K562 (cell line): ENCODE measurements at regions not wholly inside any gene's neighbourhood (a gene's known extent, or its start where the extent isn't known, plus 50 kb on each side); places are given as distances from the start of the nearest gene placed in this dataset.

Source experiments
- ATAC-seq: fragments of 200-7000 bp; cut with Tn5 transposase; 3 replicates; pipeline ENCODE4 v1.9.1; 2020; ENCODE audit warnings: moderate library complexity
- BruUV-seq: library from RNA; stranded (reverse); fragments of 400-500 nt; replicated peaks from 2 replicates; lab custom pipeline; 2021; lab: Mats Ljungman, UMichigan
- CTCF ChIA-PET: fragments of 300-600 bp; formaldehyde crosslinking; extraction: SDS; loops from one replicate; lab custom pipeline; 2021; ENCODE audit warnings: low intra/inter-chr PET ratio; lab: Yijun Ruan, JAX
- POLR2A ChIA-PET: fragments of 300-600, 350-650 bp; sonication (Branson Sonifier 250); formaldehyde crosslinking; extraction: SDS; loops from one replicate; lab custom pipeline; 2021; ENCODE audit warnings: antibody characterized with exemption, inconsistent platforms; lab: Yijun Ruan, JAX
- DNase-seq, 4 experiments: peaks; one replicate each; pipeline versions ENCODE4 v3.0.0 to v3.0.0-alpha.2; 2011 to 2018; ENCODE audit warnings: low spot score in 3 of 4, mixed read lengths in 3 of 4; ENCODE audit errors: extremely low read depth in 1 of 4
- FAIRE-seq: peaks from 2 replicates; lab custom pipeline; 2011; peaks lifted over from hg19 to GRCh38; lab: Jason Lieb, UNC
- H2AFZ ChIP-seq: 2 replicates; pipeline ENCODE4 v1.6.0; 2011; ENCODE audit warnings: low read depth, low read length, control low read depth, inconsistent platforms
- H3K27ac ChIP-seq: fragments of 200-600 bp; 3 replicates; pipeline ENCODE4 v1.8.0; 2011; ENCODE audit warnings: low read depth, mild to moderate bottlenecking, control low read depth, inconsistent platforms, low read length, moderate library complexity, mixed read lengths; ENCODE audit errors: extremely low read depth
- H3K27me3 ChIP-seq, 2 experiments: fragments of 300-600 bp in 1 of 2; 2 replicates in 1 of 2; 3 replicates in 1 of 2; pipeline versions ENCODE4 v1.6.0 to v1.8.0; 2011; ENCODE audit warnings: inconsistent platforms in 2 of 2, low read length in 2 of 2, mild to moderate bottlenecking in 1 of 2, mixed read lengths in 1 of 2, moderate library complexity in 1 of 2; ENCODE audit not compliant: control insufficient read depth in 2 of 2, insufficient read depth in 2 of 2
- H3K36me3 ChIP-seq: fragments of 300-600 bp; 3 replicates; pipeline ENCODE4 v1.8.0; 2011; ENCODE audit warnings: mild to moderate bottlenecking, low read length, inconsistent platforms; ENCODE audit not compliant: control insufficient read depth, insufficient read depth
- H3K4me1 ChIP-seq, 2 experiments: fragments of 200-600 bp in 1 of 2; replicated peaks in 1 of 2; 2 replicates in 1 of 2; 3 replicates in 1 of 2; pipeline versions ENCODE4 v1.5.1 to v1.8.0; 2011; ENCODE audit warnings: inconsistent platforms in 2 of 2, low read length in 2 of 2, mild to moderate bottlenecking in 1 of 2, mixed read lengths in 1 of 2, moderate library complexity in 1 of 2; ENCODE audit not compliant: control insufficient read depth in 2 of 2, insufficient read depth in 2 of 2
- H3K4me2 ChIP-seq: 2 replicates; pipeline ENCODE4 v1.6.1; 2011; ENCODE audit warnings: low read length, control low read depth, inconsistent platforms, mixed read lengths; ENCODE audit not compliant: insufficient read depth
- H3K4me3 ChIP-seq: fragments of 200-600 bp; sonication (generic), shearing (Covaris generic); 2 replicates; pipeline ENCODE4 v1.5.1; 2016; ENCODE audit warnings: control low read depth, inconsistent platforms
- H3K79me2 ChIP-seq: fragments of 200-600 bp; 3 replicates; pipeline ENCODE4 v1.8.0; 2011; ENCODE audit warnings: low read length, inconsistent platforms; ENCODE audit not compliant: control insufficient read depth, insufficient read depth
- H3K9ac ChIP-seq, 2 experiments: 2 replicates each; pipeline versions ENCODE4 v1.6.0 to v1.6.1; 2011; ENCODE audit warnings: low read depth in 2 of 2, low read length in 2 of 2, control low read depth in 1 of 2, inconsistent platforms in 1 of 2, mild to moderate bottlenecking in 1 of 2, mixed read lengths in 1 of 2; ENCODE audit not compliant: insufficient read depth in 1 of 2
- H3K9me1 ChIP-seq: one replicate; pipeline ENCODE4 v1.6.0; 2011; ENCODE audit warnings: inconsistent platforms, mild to moderate bottlenecking, low read length, moderate library complexity; ENCODE audit not compliant: control insufficient read depth, insufficient read depth
- H3K9me3 ChIP-seq: replicated peaks from 2 replicates; pipeline ENCODE4 v1.5.1; 2011; ENCODE audit warnings: low read depth, low read length, inconsistent platforms; ENCODE audit not compliant: control insufficient read depth, insufficient read depth
- H4K20me1 ChIP-seq: replicated peaks from 2 replicates; pipeline ENCODE4 v1.6.1; 2011; ENCODE audit warnings: low read length, inconsistent platforms, mixed read lengths; ENCODE audit not compliant: control insufficient read depth, insufficient read depth
- BCOR ChIP-seq: fragments of 450-650 bp; IDR thresholded peaks from 2 replicates; pipeline ENCODE4 v1.6.1; 2016
- DACH1 ChIP-seq: fragments of 450-650 bp; IDR thresholded peaks from 2 replicates; pipeline ENCODE4 v1.6.1; 2018; ENCODE audit not compliant: partially characterized antibody
- MAFF ChIP-seq: IDR thresholded peaks from 2 replicates; pipeline ENCODE4 v1.6.1; 2012; ENCODE audit warnings: low read length, improper control_type of control experiment
- MEF2A ChIP-seq: IDR thresholded peaks from 2 replicates; pipeline ENCODE4 v1.6.1; 2011; ENCODE audit warnings: low read depth, mild to moderate bottlenecking, low read length, moderate library complexity; ENCODE audit not compliant: control insufficient read depth
- NR3C1 ChIP-seq: sonication (generic); formaldehyde crosslinking; IDR thresholded peaks from 2 replicates; pipeline ENCODE4 v1.8.1; 2022; ENCODE audit warnings: missing genetic modification reagents
- RBM34 ChIP-seq: fragments of 200-400 bp; formaldehyde crosslinking; IDR thresholded peaks from 2 replicates; pipeline ENCODE4 v1.6.1; 2018; ENCODE audit warnings: low read length, borderline replicate concordance; ENCODE audit not compliant: insufficient read depth
- SRF ChIP-seq, 2 experiments: fragments of 250-450, 450-650 bp in 1 of 2; sonication (Bioruptor Pico) in 1 of 2; sonication (generic) in 1 of 2; formaldehyde crosslinking; IDR thresholded peaks; 2 replicates each; pipeline versions ENCODE4 v1.5.0 to v1.5.1; 2020 to 2022; ENCODE audit warnings: mild to moderate bottlenecking in 1 of 2, missing genetic modification reagents in 1 of 2
- ZNF695 ChIP-seq: fragments of 450-650 bp; formaldehyde crosslinking; IDR thresholded peaks from 2 replicates; pipeline ENCODE4 v1.4.0; 2020; ENCODE audit warnings: mild to moderate bottlenecking, moderate library complexity
- WGBS: fragments of 100-300 bp; shearing (Covaris generic); methylation state at CpG from one replicate; pipeline ENCODE4 v1.1.6; 2016; ENCODE audit warnings: low coverage, mixed read lengths; ENCODE audit not compliant: insufficient coverage; ENCODE audit errors: missing lambda C conversion rate; 5-methylcytosine and 5-hydroxymethylcytosine counted together
- in situ Hi-C: fragments of 300-500 bp; cut with MboI; formaldehyde crosslinking; loops from 4 replicates; pipeline ENCODE4 v1.15.0; 2018; ENCODE audit warnings: inconsistent platforms, mixed read lengths
- intact Hi-C: fragments of 100-400 bp; cut with micrococcal nuclease; formaldehyde crosslinking; loops from 2 replicates; pipeline ENCODE4 v1.14.2; 2022
- TF ChIP-seq, protein P1 (sequence below): fragments of 450-650 bp; IDR thresholded peaks from 2 replicates; pipeline ENCODE4 v1.6.1; 2016
- TF ChIP-seq, protein P2 (sequence below): IDR thresholded peaks from 2 replicates; pipeline ENCODE4 v1.6.1; 2012; ENCODE audit warnings: low read depth, low read length, improper control_type of control experiment, borderline replicate concordance
- TF ChIP-seq, protein P3 (sequence below): fragments of 450-650 bp; IDR thresholded peaks from 2 replicates; pipeline ENCODE4 v1.6.1; 2017; ENCODE audit warnings: antibody characterized with exemption
- TF ChIP-seq, protein P4 (sequence below): fragments of 250-450 bp; sonication (Bioruptor Pico); IDR thresholded peaks from 2 replicates; pipeline ENCODE4 v1.5.0; 2020; ENCODE audit warnings: mild to moderate bottlenecking
- TF ChIP-seq, protein P5 (sequence below), 2 experiments: IDR thresholded peaks; 2 replicates each; pipeline ENCODE4 v1.6.1; 2012; ENCODE audit warnings: improper control_type of control experiment in 2 of 2, low read depth in 2 of 2, low read length in 2 of 2, borderline replicate concordance in 1 of 2

DNA sequence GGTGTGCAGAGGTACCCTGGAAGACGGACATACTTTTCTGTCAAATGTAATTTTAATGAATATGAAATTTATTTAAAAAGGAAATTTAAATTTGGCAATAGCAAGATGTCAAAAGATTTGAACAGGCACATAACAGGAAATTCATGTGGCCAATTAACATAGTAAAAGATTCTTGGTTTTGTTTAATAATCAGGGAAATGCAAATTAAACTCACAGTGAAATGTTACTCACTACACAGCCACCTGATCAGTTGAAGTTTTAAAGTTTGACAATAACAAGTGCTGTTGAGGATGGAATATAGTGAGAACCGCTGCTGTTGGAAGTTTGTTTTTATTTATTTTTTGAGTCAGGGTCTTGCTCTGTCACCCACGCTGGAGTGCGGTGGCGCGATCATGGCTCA, 63.9 kb downstream of the TEX35 start (continued):
- TF ChIP-seq, protein P1, sequence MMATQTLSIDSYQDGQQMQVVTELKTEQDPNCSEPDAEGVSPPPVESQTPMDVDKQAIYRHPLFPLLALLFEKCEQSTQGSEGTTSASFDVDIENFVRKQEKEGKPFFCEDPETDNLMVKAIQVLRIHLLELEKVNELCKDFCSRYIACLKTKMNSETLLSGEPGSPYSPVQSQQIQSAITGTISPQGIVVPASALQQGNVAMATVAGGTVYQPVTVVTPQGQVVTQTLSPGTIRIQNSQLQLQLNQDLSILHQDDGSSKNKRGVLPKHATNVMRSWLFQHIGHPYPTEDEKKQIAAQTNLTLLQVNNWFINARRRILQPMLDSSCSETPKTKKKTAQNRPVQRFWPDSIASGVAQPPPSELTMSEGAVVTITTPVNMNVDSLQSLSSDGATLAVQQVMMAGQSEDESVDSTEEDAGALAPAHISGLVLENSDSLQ, result no peak
- TF ChIP-seq SRF (CRISPR knock-in tag; IDR thresholded peaks at IDR 0.05), result no peak
- no peak for TF ChIP-seq RBM34
- no peak for TF ChIP-seq DACH1
- no peak for TF ChIP-seq NR3C1 (CRISPR knock-in tag)

DNA sequence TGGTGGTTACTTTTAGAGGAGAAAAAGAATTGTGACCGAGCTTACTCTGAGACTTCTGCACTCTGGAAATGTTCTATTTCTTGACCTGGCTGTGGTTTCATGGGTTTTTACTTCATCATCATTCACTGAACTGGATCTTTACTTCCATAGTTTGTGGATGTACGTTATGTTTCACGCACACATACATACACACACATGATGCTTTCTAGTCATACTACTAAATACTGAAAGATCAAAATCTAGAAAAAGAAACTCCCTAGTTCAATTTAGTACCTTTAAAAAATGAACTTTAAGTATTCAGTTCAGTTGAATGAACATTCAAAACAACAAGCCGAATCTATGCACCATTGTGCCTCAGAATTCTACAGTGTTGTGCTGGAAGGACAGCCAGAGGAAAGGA, 65.0 kb downstream of the TEX35 start:
- Histone ChIP-seq H2AFZ (no peak overlapping the region), H4K20me1 (peaks cover 4% of the 10 kb centered on the region; the same call in 1 of the 2 replicates), H3K9me3 (no peaks in the 10 kb centered on the region), H3K4me2 (no peak overlapping the region), H3K9ac (no peak overlapping the region), H3K27me3 (peaks cover 2 to 4% of the 10 kb centered on the region in 2 experiments; a peak in 1 of 5 replicates), H3K36me3 (no peaks in the 10 kb centered on the region), H3K4me1 (no peaks in the 10 kb centered on the region), H3K79me2 (no peaks in the 10 kb centered on the region), H3K9me1 (no peaks in the 10 kb centered on the region), H3K27ac (no peak overlapping the region), H3K4me3 (no peak overlapping the region)
- WGBS, result 2% methylated on average over 4 of the region's 4 CpGs
- DNase-seq (no peak), FAIRE-seq (no peak), ATAC-seq (no peak)
- ChIA-PET CTCF (no interaction called here), POLR2A (no interaction called here)
- no TSS peak for BruUV-seq
- no peak for TF ChIP-seq MAFF
- no peak for TF ChIP-seq ZNF695 (CRISPR knock-in tag)
- TF ChIP-seq, protein P2, sequence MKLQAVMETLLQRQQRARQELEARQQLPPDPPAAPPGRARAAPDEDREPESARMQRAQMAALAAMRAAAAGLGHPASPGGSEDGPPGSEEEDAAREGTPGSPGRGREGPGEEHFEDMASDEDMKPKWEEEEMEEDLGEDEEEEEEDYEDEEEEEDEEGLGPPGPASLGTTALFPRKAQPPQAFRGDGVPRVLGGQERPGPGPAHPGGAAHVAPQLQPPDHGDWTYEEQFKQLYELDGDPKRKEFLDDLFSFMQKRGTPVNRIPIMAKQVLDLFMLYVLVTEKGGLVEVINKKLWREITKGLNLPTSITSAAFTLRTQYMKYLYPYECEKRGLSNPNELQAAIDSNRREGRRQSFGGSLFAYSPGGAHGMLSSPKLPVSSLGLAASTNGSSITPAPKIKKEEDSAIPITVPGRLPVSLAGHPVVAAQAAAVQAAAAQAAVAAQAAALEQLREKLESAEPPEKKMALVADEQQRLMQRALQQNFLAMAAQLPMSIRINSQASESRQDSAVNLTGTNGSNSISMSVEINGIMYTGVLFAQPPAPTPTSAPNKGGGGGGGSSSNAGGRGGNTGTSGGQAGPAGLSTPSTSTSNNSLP, result no peak
- TF ChIP-seq, protein P3, sequence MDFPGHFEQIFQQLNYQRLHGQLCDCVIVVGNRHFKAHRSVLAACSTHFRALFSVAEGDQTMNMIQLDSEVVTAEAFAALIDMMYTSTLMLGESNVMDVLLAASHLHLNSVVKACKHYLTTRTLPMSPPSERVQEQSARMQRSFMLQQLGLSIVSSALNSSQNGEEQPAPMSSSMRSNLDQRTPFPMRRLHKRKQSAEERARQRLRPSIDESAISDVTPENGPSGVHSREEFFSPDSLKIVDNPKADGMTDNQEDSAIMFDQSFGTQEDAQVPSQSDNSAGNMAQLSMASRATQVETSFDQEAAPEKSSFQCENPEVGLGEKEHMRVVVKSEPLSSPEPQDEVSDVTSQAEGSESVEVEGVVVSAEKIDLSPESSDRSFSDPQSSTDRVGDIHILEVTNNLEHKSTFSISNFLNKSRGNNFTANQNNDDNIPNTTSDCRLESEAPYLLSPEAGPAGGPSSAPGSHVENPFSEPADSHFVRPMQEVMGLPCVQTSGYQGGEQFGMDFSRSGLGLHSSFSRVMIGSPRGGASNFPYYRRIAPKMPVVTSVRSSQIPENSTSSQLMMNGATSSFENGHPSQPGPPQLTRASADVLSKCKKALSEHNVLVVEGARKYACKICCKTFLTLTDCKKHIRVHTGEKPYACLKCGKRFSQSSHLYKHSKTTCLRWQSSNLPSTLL, result no peak
- no peak for TF ChIP-seq MEF2A
- TF ChIP-seq BCOR, result no peak
- TF ChIP-seq, protein P4, sequence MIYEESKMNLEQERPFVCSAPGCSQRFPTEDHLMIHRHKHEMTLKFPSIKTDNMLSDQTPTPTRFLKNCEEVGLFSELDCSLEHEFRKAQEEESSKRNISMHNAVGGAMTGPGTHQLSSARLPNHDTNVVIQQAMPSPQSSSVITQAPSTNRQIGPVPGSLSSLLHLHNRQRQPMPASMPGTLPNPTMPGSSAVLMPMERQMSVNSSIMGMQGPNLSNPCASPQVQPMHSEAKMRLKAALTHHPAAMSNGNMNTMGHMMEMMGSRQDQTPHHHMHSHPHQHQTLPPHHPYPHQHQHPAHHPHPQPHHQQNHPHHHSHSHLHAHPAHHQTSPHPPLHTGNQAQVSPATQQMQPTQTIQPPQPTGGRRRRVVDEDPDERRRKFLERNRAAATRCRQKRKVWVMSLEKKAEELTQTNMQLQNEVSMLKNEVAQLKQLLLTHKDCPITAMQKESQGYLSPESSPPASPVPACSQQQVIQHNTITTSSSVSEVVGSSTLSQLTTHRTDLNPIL, result no peak
- TF ChIP-seq, protein P5, sequence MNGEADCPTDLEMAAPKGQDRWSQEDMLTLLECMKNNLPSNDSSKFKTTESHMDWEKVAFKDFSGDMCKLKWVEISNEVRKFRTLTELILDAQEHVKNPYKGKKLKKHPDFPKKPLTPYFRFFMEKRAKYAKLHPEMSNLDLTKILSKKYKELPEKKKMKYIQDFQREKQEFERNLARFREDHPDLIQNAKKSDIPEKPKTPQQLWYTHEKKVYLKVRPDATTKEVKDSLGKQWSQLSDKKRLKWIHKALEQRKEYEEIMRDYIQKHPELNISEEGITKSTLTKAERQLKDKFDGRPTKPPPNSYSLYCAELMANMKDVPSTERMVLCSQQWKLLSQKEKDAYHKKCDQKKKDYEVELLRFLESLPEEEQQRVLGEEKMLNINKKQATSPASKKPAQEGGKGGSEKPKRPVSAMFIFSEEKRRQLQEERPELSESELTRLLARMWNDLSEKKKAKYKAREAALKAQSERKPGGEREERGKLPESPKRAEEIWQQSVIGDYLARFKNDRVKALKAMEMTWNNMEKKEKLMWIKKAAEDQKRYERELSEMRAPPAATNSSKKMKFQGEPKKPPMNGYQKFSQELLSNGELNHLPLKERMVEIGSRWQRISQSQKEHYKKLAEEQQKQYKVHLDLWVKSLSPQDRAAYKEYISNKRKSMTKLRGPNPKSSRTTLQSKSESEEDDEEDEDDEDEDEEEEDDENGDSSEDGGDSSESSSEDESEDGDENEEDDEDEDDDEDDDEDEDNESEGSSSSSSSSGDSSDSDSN (IDR thresholded peaks at IDR 0.05; ENCODE audit: borderline replicate concordance in 1 of 2, low read depth in 2 of 2, low read length in 2 of 2), result no peak
- in situ Hi-C loops (no loop called here), intact Hi-C loops (no loop called here)
